BE2C (cell line): ENCODE measurements at regions not wholly inside any gene's neighbourhood (a gene's known extent, or its start where the extent isn't known, plus 50 kb on each side); places are given as distances from the start of the nearest gene placed in this dataset.

ENCODE experiments used
- DNase-seq: peaks from one replicate; pipeline ENCODE4 v3.0.0-alpha.2; 2020
- H3K27me3 ChIP-seq: fragments of 250-450 bp; sonication (Bioruptor Pico); 2 replicates; pipeline ENCODE4 v1.5.1; 2020; ENCODE audit warnings: mild to moderate bottlenecking
- H3K36me3 ChIP-seq: fragments of 250-450 bp; sonication (Bioruptor Pico); 2 replicates; pipeline ENCODE4 v1.5.1; 2020; ENCODE audit warnings: mild to moderate bottlenecking
- H3K4me1 ChIP-seq: fragments of 250-450 bp; sonication (Bioruptor Pico); 2 replicates; pipeline ENCODE4 v1.5.1; 2020
- H3K4me3 ChIP-seq: 2 replicates; pipeline ENCODE4 v1.5.1; 2011; ENCODE audit warnings: low read depth, low read length
- H3K9me3 ChIP-seq: fragments of 250-450 bp; sonication (Bioruptor Pico); 2 replicates; pipeline ENCODE4 v1.5.1; 2020
- TF ChIP-seq, protein P1 (sequence below): IDR thresholded peaks from 2 replicates; pipeline ENCODE4 v1.5.1; 2012; ENCODE audit warnings: mild to moderate bottlenecking, low read depth, low read length

DNA sequence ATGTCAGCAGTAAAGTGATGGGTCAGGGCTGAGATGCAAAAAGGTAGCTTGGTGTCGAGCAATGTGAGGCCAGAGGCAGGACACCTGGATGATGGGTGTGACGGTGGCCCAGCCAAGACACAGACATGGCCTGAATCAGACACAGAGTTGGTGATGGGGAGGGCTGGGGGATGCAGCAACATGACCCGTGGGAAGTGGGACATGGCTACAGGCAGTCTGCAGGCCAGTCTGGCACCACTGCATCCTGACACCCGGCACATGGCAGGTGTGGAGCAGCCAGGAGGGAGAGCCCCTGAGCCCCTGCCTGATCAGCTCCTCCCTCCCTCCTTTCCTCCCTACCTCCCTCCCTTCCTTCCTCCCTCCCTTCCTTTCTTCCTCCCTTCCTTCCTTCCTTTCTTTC, 114.8 kb upstream of the WDR11 start:
- Histone ChIP-seq H3K9me3 (no peaks in the 10 kb centered on the region), H3K4me1 (no peaks in the 10 kb centered on the region), H3K4me3 (no peak overlapping the region), H3K27me3 (no peaks in the 10 kb centered on the region; the same call in 1 of the 2 replicates), H3K36me3 (no peaks in the 10 kb centered on the region)
- no peak for DNase-seq
- TF ChIP-seq, protein P1, sequence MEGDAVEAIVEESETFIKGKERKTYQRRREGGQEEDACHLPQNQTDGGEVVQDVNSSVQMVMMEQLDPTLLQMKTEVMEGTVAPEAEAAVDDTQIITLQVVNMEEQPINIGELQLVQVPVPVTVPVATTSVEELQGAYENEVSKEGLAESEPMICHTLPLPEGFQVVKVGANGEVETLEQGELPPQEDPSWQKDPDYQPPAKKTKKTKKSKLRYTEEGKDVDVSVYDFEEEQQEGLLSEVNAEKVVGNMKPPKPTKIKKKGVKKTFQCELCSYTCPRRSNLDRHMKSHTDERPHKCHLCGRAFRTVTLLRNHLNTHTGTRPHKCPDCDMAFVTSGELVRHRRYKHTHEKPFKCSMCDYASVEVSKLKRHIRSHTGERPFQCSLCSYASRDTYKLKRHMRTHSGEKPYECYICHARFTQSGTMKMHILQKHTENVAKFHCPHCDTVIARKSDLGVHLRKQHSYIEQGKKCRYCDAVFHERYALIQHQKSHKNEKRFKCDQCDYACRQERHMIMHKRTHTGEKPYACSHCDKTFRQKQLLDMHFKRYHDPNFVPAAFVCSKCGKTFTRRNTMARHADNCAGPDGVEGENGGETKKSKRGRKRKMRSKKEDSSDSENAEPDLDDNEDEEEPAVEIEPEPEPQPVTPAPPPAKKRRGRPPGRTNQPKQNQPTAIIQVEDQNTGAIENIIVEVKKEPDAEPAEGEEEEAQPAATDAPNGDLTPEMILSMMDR: no peak

DNA sequence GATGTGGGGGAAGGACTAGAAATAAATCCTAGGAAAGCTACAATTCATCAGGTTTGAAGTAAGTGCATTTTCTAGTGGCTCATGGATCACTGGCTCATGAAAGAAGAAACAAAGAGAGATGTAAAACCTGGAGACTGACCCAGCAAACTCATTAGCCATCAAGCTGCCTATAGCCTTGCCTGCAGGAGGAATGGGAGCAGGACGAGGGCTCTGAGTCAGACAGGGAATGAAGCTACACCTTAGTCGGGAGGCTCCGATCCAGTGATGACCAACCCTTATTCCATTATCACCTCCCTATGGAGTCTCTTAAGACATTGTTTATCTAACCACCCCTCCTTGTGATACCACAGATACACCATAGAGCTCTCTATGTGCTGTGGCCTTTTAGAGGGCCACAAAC, 112.5 kb upstream of the WDR11 start:
- TF ChIP-seq, protein P1: no peak
- no peaks in the 10 kb centered on the region; the same call in 1 of the 2 replicates for H3K27me3 ChIP-seq
- H3K4me1 ChIP-seq: no peaks in the 10 kb centered on the region
- no peaks in the 10 kb centered on the region for H3K36me3 ChIP-seq
- no peak overlapping the region for H3K4me3 ChIP-seq
- no peaks in the 10 kb centered on the region for H3K9me3 ChIP-seq
- no peak for DNase-seq

DNA sequence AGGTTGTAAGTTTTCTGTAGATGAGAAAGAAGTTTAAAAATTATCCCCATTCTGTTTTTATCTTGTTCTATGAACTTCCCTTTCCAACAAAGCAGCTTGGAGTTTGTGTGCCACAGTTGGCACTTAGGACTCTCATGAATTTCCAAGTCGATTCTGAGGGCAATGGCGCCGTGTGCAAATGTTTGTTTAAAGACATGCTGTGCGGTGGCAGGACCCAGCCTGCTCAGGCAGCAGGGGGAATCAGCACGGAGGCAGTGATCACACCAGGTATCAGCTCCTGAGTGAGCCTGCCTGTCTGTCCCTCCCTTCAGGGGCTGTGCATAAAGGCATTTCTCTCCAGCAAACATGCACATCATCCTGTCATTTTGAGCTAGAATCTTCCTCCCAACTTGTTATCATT, 109.8 kb upstream of the WDR11 start:
- no peak for DNase-seq
- TF ChIP-seq, protein P1: no peak
- Histone ChIP-seq H3K4me3 (no peak overlapping the region), H3K36me3 (no peaks in the 10 kb centered on the region), H3K9me3 (no peaks in the 10 kb centered on the region), H3K27me3 (peaks cover 4% of the 10 kb centered on the region), H3K4me1 (no peaks in the 10 kb centered on the region; the same call in 1 of the 2 replicates)

DNA sequence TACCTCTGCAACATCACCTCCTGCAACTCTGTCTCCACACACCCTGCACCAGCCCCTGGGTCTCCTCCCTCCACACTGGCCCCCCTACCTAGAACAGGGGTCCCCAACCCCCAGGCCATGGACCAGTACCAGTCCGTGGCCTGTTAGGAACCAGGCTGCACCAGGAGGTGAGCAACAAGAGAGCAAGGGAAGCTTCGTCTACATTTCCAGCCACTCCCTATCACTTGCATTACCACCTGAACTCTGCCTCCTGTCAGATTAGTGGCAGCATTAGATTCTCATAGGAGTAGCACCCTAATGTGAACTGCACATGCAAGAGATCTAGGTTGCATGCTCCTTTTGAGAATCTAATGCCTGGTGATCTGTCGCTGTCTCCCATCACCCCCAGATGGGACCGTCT, 108.8 kb upstream of the WDR11 start:
- peaks cover 4% of the 10 kb centered on the region for H3K27me3 ChIP-seq
- TF ChIP-seq, protein P1: no peak
- no peaks in the 10 kb centered on the region for H3K9me3 ChIP-seq
- DNase-seq: no peak
- no peaks in the 10 kb centered on the region for H3K36me3 ChIP-seq
- H3K4me3 ChIP-seq: no peak overlapping the region
- no peaks in the 10 kb centered on the region; the same call in 1 of the 2 replicates for H3K4me1 ChIP-seq

DNA sequence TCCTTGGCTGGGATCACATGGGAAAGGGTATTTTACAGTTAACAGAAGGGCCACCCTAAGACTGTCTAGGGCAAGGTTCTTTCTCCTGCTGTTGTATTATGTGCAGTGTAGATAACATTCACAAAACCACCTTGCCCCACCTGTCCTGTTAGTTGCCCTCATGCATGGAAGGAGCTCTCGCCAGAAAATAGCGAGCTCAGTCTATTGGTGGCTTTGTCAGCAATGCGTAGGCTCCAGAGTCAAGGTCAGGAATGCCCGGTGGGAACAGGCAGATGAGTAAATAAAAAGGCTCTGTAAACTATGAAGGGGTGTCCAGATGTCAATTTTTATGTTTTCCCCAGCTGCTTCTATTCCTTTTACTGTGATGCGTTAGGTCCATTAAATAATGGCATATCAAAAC, 107.1 kb upstream of the WDR11 start:
- no peak for DNase-seq
- Histone ChIP-seq H3K27me3 (peaks cover 4% of the 10 kb centered on the region), H3K4me1 (peaks cover 4% of the 10 kb centered on the region), H3K4me3 (no peak overlapping the region), H3K9me3 (no peaks in the 10 kb centered on the region), H3K36me3 (no peaks in the 10 kb centered on the region)
- TF ChIP-seq, protein P1: no peak

DNA sequence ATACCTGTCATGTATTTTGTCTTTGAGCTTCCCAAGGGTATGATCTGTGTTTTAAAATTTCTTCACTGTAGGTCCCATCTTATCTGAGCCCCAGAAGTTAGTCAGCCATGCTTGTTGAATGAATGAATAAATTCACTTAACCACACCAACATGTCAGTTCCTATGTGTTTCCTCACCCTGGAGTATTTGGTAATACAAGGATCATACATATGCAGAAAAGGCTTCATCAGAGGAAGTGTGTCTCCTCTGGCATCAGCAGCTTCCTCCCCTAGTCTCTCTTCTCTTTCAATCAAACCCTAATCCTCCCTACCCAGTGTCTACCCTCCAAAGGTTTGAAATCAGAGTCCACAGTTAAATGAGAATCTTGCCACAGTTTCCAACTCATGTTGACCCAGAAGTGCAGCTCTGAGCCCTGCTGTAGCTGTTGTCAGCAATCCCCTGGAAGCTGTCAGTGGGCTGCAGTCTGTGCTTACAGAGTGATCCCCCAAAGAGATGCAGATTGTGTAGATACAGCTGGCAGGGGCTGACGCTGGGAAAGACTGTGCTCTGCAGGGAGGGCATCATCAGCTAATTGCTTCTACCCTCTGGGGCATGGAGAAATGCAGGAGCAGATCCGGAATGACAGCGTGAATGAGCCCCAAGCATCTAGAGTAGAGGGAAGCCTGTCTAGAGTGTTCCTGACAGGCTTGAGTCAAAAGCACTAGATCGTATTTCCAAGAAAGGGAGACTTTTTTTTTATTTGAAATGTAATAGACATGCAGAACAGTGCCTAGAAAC, 105.0 kb upstream of the WDR11 start:
- TF ChIP-seq, protein P1: no peak
- no peak for DNase-seq
- Histone ChIP-seq H3K9me3 (no peaks in the 10 kb centered on the region), H3K4me1 (peaks cover 4% of the 10 kb centered on the region), H3K4me3 (no peak overlapping the region), H3K36me3 (no peaks in the 10 kb centered on the region), H3K27me3 (peaks cover 4% of the 10 kb centered on the region)
